HFFc6 (cell line): ENCODE measurements at regions not wholly inside any gene's neighbourhood (a gene's known extent, or its start where the extent isn't known, plus 50 kb on each side); places are given as distances from the start of the nearest gene placed in this dataset.
A peak's percentile ranks its signal among the peaks of the same experiment; 100 is the strongest.
"Not testable (repeated sequence)": the region's sequence is repeated elsewhere in the genome, so short reads cannot be mapped to it uniquely, and the experiment has no call there.

Experiments used
- DNase-seq: peaks from one replicate; pipeline ENCODE4 v3.0.0-alpha.2; 2018
- H3K27ac Mint-ChIP-seq: 2 replicates; pipeline ENCODE4 v1.8.0; 2020; ENCODE audit warnings: mild to moderate bottlenecking, mixed read lengths
- H3K27me3 Mint-ChIP-seq: 2 replicates; pipeline ENCODE4 v1.8.0; 2021; ENCODE audit warnings: mild to moderate bottlenecking, moderate library complexity, mixed read lengths; ENCODE audit not compliant: insufficient read depth
- H3K36me3 Mint-ChIP-seq: 2 replicates; pipeline ENCODE4 v1.8.0; 2021; ENCODE audit warnings: low read depth, mixed read lengths
- H3K4me1 Mint-ChIP-seq: 2 replicates; pipeline ENCODE4 v1.8.0; 2020; ENCODE audit warnings: low read depth, mixed read lengths
- H3K4me3 Mint-ChIP-seq: 2 replicates; pipeline ENCODE4 v1.8.0; 2020; ENCODE audit warnings: mild to moderate bottlenecking, moderate library complexity, mixed read lengths
- H3K9me3 Mint-ChIP-seq: 2 replicates; pipeline ENCODE4 v1.8.0; 2020; ENCODE audit warnings: mild to moderate bottlenecking, mixed read lengths
- CTCF ChIP-seq: fragments of 200-600 bp; sonication (generic); IDR thresholded peaks from 2 replicates; pipeline ENCODE4 v1.5.0; 2021; ENCODE audit warnings: antibody characterized with exemption, mild to moderate bottlenecking

- no peak for DNase-seq
- Mint-ChIP-seq H3K27me3 (no peaks in the 10 kb centered on the region), H3K4me3 (no peak overlapping the region), H3K36me3 (no peaks in the 10 kb centered on the region), H3K4me1 (no peaks in the 10 kb centered on the region; the same call in 1 of the 2 replicates), H3K9me3 (no peaks in the 10 kb centered on the region), H3K27ac (no peak overlapping the region)
- no peak for TF ChIP-seq CTCF
Observed at GRCh38 chr2:138382672-138383071, 118.9 kb upstream of the SPOPL start.

- H3K9me3 Mint-ChIP-seq, H3K4me3 Mint-ChIP-seq, H3K4me1 Mint-ChIP-seq, H3K36me3 Mint-ChIP-seq, H3K27me3 Mint-ChIP-seq, H3K27ac Mint-ChIP-seq, DNase-seq: not testable (repeated sequence)
Observed at GRCh38 chr2:138386191-138386590, 115.4 kb upstream of the SPOPL start.

- Mint-ChIP-seq H3K27ac (no peak overlapping the region), H3K27me3 (no peaks in the 10 kb centered on the region), H3K9me3 (no peaks in the 10 kb centered on the region), H3K36me3 (no peaks in the 10 kb centered on the region), H3K4me1 (peaks cover 12% of the 10 kb centered on the region), H3K4me3 (no peak overlapping the region)
- no peak for TF ChIP-seq CTCF
- DNase-seq, result no peak
Observed at GRCh38 chr2:138389063-138389462, 112.5 kb upstream of the SPOPL start.

- no peak for DNase-seq
- H3K4me1 Mint-ChIP-seq, result peaks cover 14% of the 10 kb centered on the region
- H3K9me3 Mint-ChIP-seq, result no peaks in the 10 kb centered on the region
- no peak overlapping the region for H3K4me3 Mint-ChIP-seq
- no peak overlapping the region for H3K27ac Mint-ChIP-seq
- TF ChIP-seq CTCF, result no peak
- H3K36me3 Mint-ChIP-seq, result no peaks in the 10 kb centered on the region
- H3K27me3 Mint-ChIP-seq, result no peaks in the 10 kb centered on the region
Observed at GRCh38 chr2:138390316-138390945, 111.1 kb upstream of the SPOPL start.

- H3K4me1 Mint-ChIP-seq, result peaks cover 25% of the 10 kb centered on the region
- H3K9me3 Mint-ChIP-seq, result no peaks in the 10 kb centered on the region
- no peaks in the 10 kb centered on the region for H3K36me3 Mint-ChIP-seq
- no peak for TF ChIP-seq CTCF
- peak overlapping the region; percentile 57 for H3K27ac Mint-ChIP-seq
- DNase-seq, result no peak
- no peak overlapping the region for H3K4me3 Mint-ChIP-seq
- no peaks in the 10 kb centered on the region for H3K27me3 Mint-ChIP-seq
Observed at GRCh38 chr2:138391946-138392345, 109.6 kb upstream of the SPOPL start.

GRCh38 chr2:138395565-138396306, 105.8 kb upstream of the SPOPL start:
- peaks cover 3% of the 10 kb centered on the region; the same call in 1 of the 2 replicates for H3K9me3 Mint-ChIP-seq
- no peak for TF ChIP-seq CTCF
- H3K36me3 Mint-ChIP-seq, result no peaks in the 10 kb centered on the region
- H3K27me3 Mint-ChIP-seq, result no peaks in the 10 kb centered on the region
- no peak overlapping the region for H3K4me3 Mint-ChIP-seq
- DNase-seq, result peak; percentile 55
- peak overlapping the region; percentile 7 for H3K27ac Mint-ChIP-seq
- H3K4me1 Mint-ChIP-seq, result peaks cover 25% of the 10 kb centered on the region
